NT2/D1 (cell line): ENCODE measurements at regions not wholly inside any gene's neighbourhood (a gene's known extent, or its start where the extent isn't known, plus 50 kb on each side); places are given as distances from the start of the nearest gene placed in this dataset.

Experiments used
- SUZ12 ChIP-seq: IDR thresholded peaks from 2 replicates; pipeline ENCODE4 v1.6.1; 2011; ENCODE audit not compliant: insufficient read length, insufficient read depth; ENCODE audit errors: extremely low read depth
- YY1 ChIP-seq: IDR thresholded peaks from 2 replicates; pipeline ENCODE4 v1.6.1; 2011; ENCODE audit not compliant: insufficient read length, insufficient read depth
- ZNF274 ChIP-seq: IDR thresholded peaks from 2 replicates; pipeline ENCODE4 v1.6.1; 2011; ENCODE audit warnings: mild to moderate bottlenecking, low read depth, low read length

GRCh38 chr1:201676641-201677040, 137.7 kb downstream of the NAV1 start:
- no peak for TF ChIP-seq ZNF274
- TF ChIP-seq YY1: no peak
- no peak for TF ChIP-seq SUZ12
